ENCODE measurements at regions not wholly inside any gene's neighbourhood (a gene's known extent, or its start where the extent isn't known, plus 50 kb on each side); places are given as distances from the start of the nearest gene placed in this dataset.

GRCh38 chr1:222865718-222866117 is 50.9 kb downstream of the DISP1 start:
- TF ChIP-seq CTCF (IDR thresholded peaks at IDR 0.05; ENCODE audit: low read depth, low read length) = no peak
- DNase-seq (ENCODE audit: low read depth, low spot score) = peak; percentile 51
- H3K4me3 ChIP-seq (ENCODE audit: low read depth, low read length) = no peak overlapping the region
- in situ Hi-C loops (cut with HindIII; ENCODE audit: low sequenced_read_pairs) = no loop called here

- TF ChIP-seq CTCF (IDR thresholded peaks at IDR 0.05; ENCODE audit: low read depth, low read length) = no peak
- in situ Hi-C loops (cut with HindIII; ENCODE audit: low sequenced_read_pairs) = no loop called here
- H3K4me3 ChIP-seq (ENCODE audit: low read depth, low read length) = no peak overlapping the region
- DNase-seq (ENCODE audit: low read depth, low spot score) = no peak
Observed at GRCh38 chr1:222867316-222867715, 52.5 kb downstream of the DISP1 start.

GRCh38 chr1:222876182-222876581 is 61.3 kb downstream of the DISP1 start:
- H3K4me3 ChIP-seq (ENCODE audit: low read depth, low read length) = no peak overlapping the region
- no peak for DNase-seq (ENCODE audit: low read depth, low spot score)
- in situ Hi-C loops (cut with HindIII; ENCODE audit: low sequenced_read_pairs) = no loop called here
- TF ChIP-seq CTCF (IDR thresholded peaks at IDR 0.05; ENCODE audit: low read depth, low read length) = no peak

- DNase-seq (ENCODE audit: low read depth, low spot score) = no peak
- in situ Hi-C loops (cut with HindIII; ENCODE audit: low sequenced_read_pairs) = no loop called here
- no peak overlapping the region for H3K4me3 ChIP-seq (ENCODE audit: low read depth, low read length)
- TF ChIP-seq CTCF (IDR thresholded peaks at IDR 0.05; ENCODE audit: low read depth, low read length) = no peak
Observed at GRCh38 chr1:222877854-222878253, 63.0 kb downstream of the DISP1 start.

- peak; percentile 76 for DNase-seq (ENCODE audit: low read depth, low spot score)
- TF ChIP-seq CTCF (IDR thresholded peaks at IDR 0.05; ENCODE audit: low read depth, low read length) = no peak
Observed at GRCh38 chr1:222880587-222880986, 65.7 kb downstream of the DISP1 start.

GRCh38 chr1:222886194-222886854 is 71.5 kb downstream of the DISP1 start:
- no peak overlapping the region for H3K4me3 ChIP-seq (ENCODE audit: low read depth, low read length)
- in situ Hi-C loops (cut with HindIII; ENCODE audit: low sequenced_read_pairs) = no loop called here
- DNase-seq (ENCODE audit: low read depth, low spot score) = no peak
- TF ChIP-seq CTCF (IDR thresholded peaks at IDR 0.05; ENCODE audit: low read depth, low read length) = no peak

More at GRCh38 chr1:222880587-222880986, 65.7 kb downstream of the DISP1 start:
- in situ Hi-C loops (cut with HindIII; ENCODE audit: low sequenced_read_pairs) = no loop called here
- no peak overlapping the region for H3K4me3 ChIP-seq (ENCODE audit: low read depth, low read length)

All from astrocyte of the spinal cord (primary cell).